Mucosa of rectum (tissue), 2 donors: ENCODE measurements at regions not wholly inside any gene's neighbourhood (a gene's known extent, or its start where the extent isn't known, plus 50 kb on each side); places are given as distances from the start of the nearest gene placed in this dataset.

Source experiments
- H3K27ac ChIP-seq, 2 donors: one replicate each; pipeline ENCODE4 v1.7.0; 2013; ENCODE audit warnings: inconsistent platforms in 2 of 2, low read depth in 2 of 2, low read length in 2 of 2
- H3K27me3 ChIP-seq, 2 donors: one replicate each; pipeline ENCODE4 v1.7.0; 2013; ENCODE audit warnings: low read length in 2 of 2; ENCODE audit not compliant: control insufficient read depth in 2 of 2, insufficient read depth in 2 of 2
- H3K36me3 ChIP-seq, 2 donors: one replicate each; pipeline ENCODE4 v1.7.0; 2013; ENCODE audit warnings: low read length in 2 of 2; ENCODE audit not compliant: control insufficient read depth in 2 of 2, insufficient read depth in 2 of 2
- H3K4me1 ChIP-seq, 2 donors: one replicate each; pipeline ENCODE4 v1.7.0; 2013; ENCODE audit warnings: low read length in 2 of 2, mild to moderate bottlenecking in 1 of 2; ENCODE audit not compliant: control insufficient read depth in 2 of 2, insufficient read depth in 2 of 2
- H3K4me3 ChIP-seq, 2 donors: one replicate each; pipeline ENCODE4 v1.7.0; 2013; ENCODE audit warnings: low read length in 2 of 2
- H3K9ac ChIP-seq, 2 donors: one replicate each; pipeline ENCODE4 v1.7.0; 2013; ENCODE audit warnings: low read length in 2 of 2, low read depth in 1 of 2, mild to moderate bottlenecking in 1 of 2
- H3K9me3 ChIP-seq, 2 donors: one replicate each; pipeline ENCODE4 v1.7.0; 2013; ENCODE audit warnings: low read length in 2 of 2; ENCODE audit not compliant: control insufficient read depth in 2 of 2
- donor health status: healthy.
- donor health status: Normal muscosa, but diverticular disease.

- no peaks in the 10 kb centered on the region for H3K36me3 ChIP-seq
- H3K27ac ChIP-seq = no peak overlapping the region
Observed at GRCh38 chr5:158629591-158630312, 470.0 kb downstream of the EBF1 start.

DNA sequence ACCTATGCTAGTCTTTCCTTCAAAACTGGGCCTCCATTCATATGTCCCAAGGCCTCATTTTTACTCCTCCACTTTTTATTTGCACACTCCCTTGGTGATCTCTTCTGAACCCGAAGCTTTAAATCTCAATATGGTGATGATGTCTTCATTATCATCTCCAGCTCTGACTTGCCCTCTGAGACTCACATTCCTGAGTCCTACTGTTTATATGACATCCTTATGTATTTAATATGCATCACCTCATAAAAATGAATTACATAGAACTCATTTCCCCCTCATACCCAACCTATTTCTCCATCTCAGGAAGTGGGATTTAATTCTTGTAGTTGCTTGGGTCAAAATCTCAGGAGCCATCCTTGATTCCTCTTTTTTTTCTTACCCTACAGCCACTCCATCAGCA, 473.0 kb downstream of the EBF1 start:
- no peaks in the 10 kb centered on the region for H3K4me1 ChIP-seq
- H3K27me3 ChIP-seq = no peaks in the 10 kb centered on the region
- H3K9me3 ChIP-seq = no peaks in the 10 kb centered on the region
- no peak overlapping the region for H3K27ac ChIP-seq
- no peaks in the 10 kb centered on the region for H3K36me3 ChIP-seq
- no peak overlapping the region for H3K4me3 ChIP-seq
- H3K9ac ChIP-seq = no peak overlapping the region

More at GRCh38 chr5:158629591-158630312, 470.0 kb downstream of the EBF1 start:
- H3K9ac ChIP-seq = no peak overlapping the region
- H3K4me3 ChIP-seq = no peak overlapping the region
- H3K9me3 ChIP-seq = no peaks in the 10 kb centered on the region
- H3K27me3 ChIP-seq = no peaks in the 10 kb centered on the region
- H3K4me1 ChIP-seq = no peaks in the 10 kb centered on the region

DNA sequence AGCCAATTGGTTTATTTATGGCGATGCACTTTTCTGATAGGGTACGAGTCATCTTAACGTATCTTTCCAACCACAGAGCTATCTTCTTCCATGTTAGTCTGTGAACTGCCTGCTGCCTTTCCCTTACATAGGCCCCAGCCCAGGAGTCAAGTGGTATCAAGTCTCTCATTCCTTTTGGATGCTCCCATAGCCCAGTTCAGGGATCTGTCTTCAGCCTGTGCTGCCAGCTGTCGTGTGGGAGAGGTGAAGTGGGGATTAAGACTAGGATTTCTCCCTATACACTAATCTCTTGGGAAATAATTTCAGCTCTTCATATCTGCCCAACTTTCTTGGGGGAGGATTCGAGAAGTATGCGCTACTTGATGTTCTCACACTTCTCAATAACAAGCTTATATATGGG, 475.7 kb downstream of the EBF1 start:
- H3K27me3 ChIP-seq = no peaks in the 10 kb centered on the region
- no peak overlapping the region for H3K27ac ChIP-seq
- no peak overlapping the region for H3K4me3 ChIP-seq
- no peaks in the 10 kb centered on the region for H3K4me1 ChIP-seq
- no peaks in the 10 kb centered on the region for H3K9me3 ChIP-seq
- no peak overlapping the region for H3K9ac ChIP-seq
- H3K36me3 ChIP-seq = no peaks in the 10 kb centered on the region

DNA sequence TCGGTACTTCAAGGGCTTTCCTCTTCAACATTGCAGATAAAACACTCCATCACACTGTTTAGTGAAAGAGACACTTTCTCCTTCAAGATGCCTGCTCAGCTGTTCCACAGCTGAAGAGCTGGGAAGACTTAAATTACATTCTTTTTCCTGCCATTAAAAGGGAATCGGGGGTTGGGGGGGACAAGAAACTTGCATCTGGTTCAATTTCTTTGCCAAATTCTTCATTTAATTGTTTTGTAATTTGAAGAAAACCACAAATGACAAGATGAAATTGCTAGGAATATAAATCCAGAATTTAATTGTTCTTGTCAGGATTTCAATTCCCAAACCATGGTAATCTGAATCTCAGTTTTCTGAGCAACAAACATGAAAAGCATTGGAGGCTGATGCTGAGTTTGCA, 478.3 kb downstream of the EBF1 start:
- H3K4me1 ChIP-seq = no peaks in the 10 kb centered on the region
- no peaks in the 10 kb centered on the region for H3K27me3 ChIP-seq
- no peak overlapping the region for H3K9ac ChIP-seq
- no peak overlapping the region for H3K4me3 ChIP-seq
- H3K36me3 ChIP-seq = no peaks in the 10 kb centered on the region
- no peaks in the 10 kb centered on the region for H3K9me3 ChIP-seq
- H3K27ac ChIP-seq = no peak overlapping the region

DNA sequence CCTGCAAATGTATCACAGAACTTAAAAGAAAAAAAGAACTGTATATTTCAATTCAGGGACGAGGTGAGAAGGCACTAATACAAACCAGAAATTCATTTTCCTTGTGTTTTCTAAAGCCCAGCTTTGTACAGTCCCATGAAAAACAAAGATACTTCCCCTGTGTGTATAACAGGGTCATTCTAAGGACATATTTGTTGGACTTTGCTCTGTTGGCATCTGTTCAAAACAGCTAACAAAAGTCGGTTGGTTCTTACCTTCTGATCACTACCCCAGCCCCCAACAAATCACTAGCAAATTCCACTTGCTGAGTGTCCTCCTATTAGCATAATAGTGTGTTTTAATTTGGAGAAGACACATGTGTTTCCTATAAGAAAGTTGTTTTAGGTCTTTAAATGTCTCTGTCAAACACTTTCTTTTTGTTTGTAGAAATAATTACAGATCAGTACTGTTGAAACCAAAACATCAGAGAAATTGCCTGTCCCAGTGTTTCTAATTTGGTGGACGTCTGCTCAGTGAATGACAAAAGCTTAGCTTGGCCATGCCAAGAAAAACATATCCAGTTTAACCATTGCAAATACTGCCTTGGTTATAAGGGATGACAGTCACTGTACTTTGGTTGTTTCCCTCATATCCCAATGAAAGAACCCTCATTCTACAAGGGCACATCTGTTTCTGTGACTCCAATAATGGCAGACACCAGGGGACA, 480.5 kb downstream of the EBF1 start:
- Histone ChIP-seq H3K9me3 (no peaks in the 10 kb centered on the region), H3K9ac (no peak overlapping the region), H3K4me1 (no peaks in the 10 kb centered on the region), H3K4me3 (no peak overlapping the region), H3K27me3 (no peaks in the 10 kb centered on the region), H3K36me3 (no peaks in the 10 kb centered on the region), H3K27ac (no peak overlapping the region)

- Histone ChIP-seq H3K4me1 (no peaks in the 10 kb centered on the region), H3K9me3 (no peaks in the 10 kb centered on the region), H3K36me3 (no peaks in the 10 kb centered on the region), H3K4me3 (no peak overlapping the region), H3K27ac (no peak overlapping the region), H3K9ac (no peak overlapping the region), H3K27me3 (no peaks in the 10 kb centered on the region)
Observed at GRCh38 chr5:158618256-158618655, 481.5 kb downstream of the EBF1 start.

DNA sequence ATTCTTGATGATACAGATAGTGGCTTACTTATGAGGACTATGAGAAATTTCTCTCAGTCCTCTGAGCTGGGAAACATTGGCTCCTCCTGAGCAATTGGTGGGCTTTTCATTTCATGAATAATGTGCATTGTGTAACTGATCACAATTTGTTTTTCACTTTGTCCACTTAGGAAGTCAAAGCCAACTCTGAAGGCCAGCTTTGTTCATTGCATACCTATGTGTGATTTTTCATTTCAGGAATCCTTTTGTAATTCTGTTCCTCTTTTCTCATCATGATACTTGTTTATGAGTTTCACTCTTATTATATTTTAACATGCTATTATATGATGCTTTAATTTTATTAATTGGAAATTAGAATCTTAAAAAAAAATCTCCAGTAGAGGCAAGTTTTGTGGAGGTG, 483.0 kb downstream of the EBF1 start:
- Histone ChIP-seq H3K9me3 (no peaks in the 10 kb centered on the region), H3K27ac (no peak overlapping the region), H3K27me3 (no peaks in the 10 kb centered on the region), H3K36me3 (no peaks in the 10 kb centered on the region), H3K4me1 (no peaks in the 10 kb centered on the region), H3K4me3 (no peak overlapping the region), H3K9ac (no peak overlapping the region)

GRCh38 chr5:158614951-158615350, 484.8 kb downstream of the EBF1 start:
- Histone ChIP-seq H3K36me3 (no peaks in the 10 kb centered on the region), H3K27me3 (no peaks in the 10 kb centered on the region), H3K4me3 (no peak overlapping the region), H3K9ac (no peak overlapping the region), H3K9me3 (no peaks in the 10 kb centered on the region), H3K27ac (no peak overlapping the region), H3K4me1 (no peaks in the 10 kb centered on the region)

GRCh38 chr5:158611581-158611980, 488.1 kb downstream of the EBF1 start:
- H3K27me3 ChIP-seq = no peaks in the 10 kb centered on the region
- no peaks in the 10 kb centered on the region for H3K4me1 ChIP-seq
- no peak overlapping the region for H3K27ac ChIP-seq
- H3K9ac ChIP-seq = no peak overlapping the region
- no peak overlapping the region for H3K4me3 ChIP-seq
- H3K36me3 ChIP-seq = no peaks in the 10 kb centered on the region
- no peaks in the 10 kb centered on the region for H3K9me3 ChIP-seq

DNA sequence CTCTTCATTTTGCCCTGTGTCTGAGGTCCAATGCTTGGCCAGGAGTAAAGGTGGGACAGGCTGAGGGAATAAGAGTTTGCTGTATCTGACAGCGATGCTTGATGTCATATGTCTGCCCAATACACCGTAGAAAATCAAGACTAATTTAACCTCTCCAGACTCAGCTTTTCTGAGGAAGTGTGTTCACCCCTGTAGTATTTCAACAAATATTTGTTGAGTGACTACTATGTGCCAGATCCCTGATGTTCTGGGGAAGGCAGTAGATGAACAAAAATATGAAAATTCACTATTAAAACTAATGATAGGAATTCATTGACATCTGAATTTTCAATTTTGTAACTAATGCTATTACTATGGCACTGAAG, 489.7 kb downstream of the EBF1 start:
- no peaks in the 10 kb centered on the region for H3K4me1 ChIP-seq
- H3K9me3 ChIP-seq = no peaks in the 10 kb centered on the region
- no peaks in the 10 kb centered on the region for H3K27me3 ChIP-seq
- H3K36me3 ChIP-seq = no peaks in the 10 kb centered on the region
- no peak overlapping the region for H3K27ac ChIP-seq
- H3K9ac ChIP-seq = no peak overlapping the region
- H3K4me3 ChIP-seq = no peak overlapping the region
